Tibial artery (tissue), 4 donors: ENCODE measurements at regions not wholly inside any gene's neighbourhood (a gene's known extent, or its start where the extent isn't known, plus 50 kb on each side); places are given as distances from the start of the nearest gene placed in this dataset.

ENCODE experiments used
- DNase-seq, 2 donors: peaks; one replicate each; pipeline ENCODE4 v3.0.0-alpha.2; 2019
- H3K27ac ChIP-seq, 2 donors: fragments of 200-600 bp; sonication (generic) in 1 of 2; 1 replicate in 1 of 2; 2 replicates in 1 of 2; pipeline ENCODE4 v1.5.1; 2018 to 2019; ENCODE audit warnings: mild to moderate bottlenecking in 1 of 2
- H3K27me3 ChIP-seq, 2 donors: fragments of 200-600 bp; sonication (generic) in 1 of 2; one replicate each; pipeline versions ENCODE4 v1.5.1 to v1.6.0; 2016 to 2019
- H3K36me3 ChIP-seq, 3 donors: fragments of 200-600 bp; sonication (generic) in 2 of 3; one replicate each; pipeline ENCODE4 v1.5.1; 2016 to 2019; ENCODE audit warnings: mild to moderate bottlenecking in 2 of 3
- H3K4me1 ChIP-seq, 4 donors: fragments of 200-600 bp; sonication (generic) in 2 of 4; 1 replicate in 3 of 4; 2 replicates in 1 of 4; pipeline ENCODE4 v1.5.1; 2016 to 2019
- H3K4me3 ChIP-seq, 2 donors: fragments of 200-600 bp; sonication (generic) in 1 of 2; 1 replicate in 1 of 2; 2 replicates in 1 of 2; pipeline ENCODE4 v1.5.1; 2018 to 2019; ENCODE audit warnings: mild to moderate bottlenecking in 2 of 2
- H3K9me3 ChIP-seq, 3 donors: fragments of 200-600 bp; sonication (generic) in 1 of 3; one replicate each; pipeline ENCODE4 v1.5.1; 2016 to 2019
- CTCF ChIP-seq, 2 experiments: fragments of 200-600 bp in 1 of 2; fragments of 450-650 bp in 1 of 2; IDR thresholded peaks; one replicate each; pipeline ENCODE4 v1.5.1; 2017 to 2019; ENCODE audit warnings: antibody characterized with exemption in 2 of 2, mild to moderate bottlenecking in 1 of 2, moderate library complexity in 1 of 2
- intact Hi-C: fragments of 100-400 bp; cut with DNase I; formaldehyde crosslinking; loops from one replicate; pipeline ENCODE4 v1.15.0; 2023; ENCODE audit warnings: low total_unique reads

DNA sequence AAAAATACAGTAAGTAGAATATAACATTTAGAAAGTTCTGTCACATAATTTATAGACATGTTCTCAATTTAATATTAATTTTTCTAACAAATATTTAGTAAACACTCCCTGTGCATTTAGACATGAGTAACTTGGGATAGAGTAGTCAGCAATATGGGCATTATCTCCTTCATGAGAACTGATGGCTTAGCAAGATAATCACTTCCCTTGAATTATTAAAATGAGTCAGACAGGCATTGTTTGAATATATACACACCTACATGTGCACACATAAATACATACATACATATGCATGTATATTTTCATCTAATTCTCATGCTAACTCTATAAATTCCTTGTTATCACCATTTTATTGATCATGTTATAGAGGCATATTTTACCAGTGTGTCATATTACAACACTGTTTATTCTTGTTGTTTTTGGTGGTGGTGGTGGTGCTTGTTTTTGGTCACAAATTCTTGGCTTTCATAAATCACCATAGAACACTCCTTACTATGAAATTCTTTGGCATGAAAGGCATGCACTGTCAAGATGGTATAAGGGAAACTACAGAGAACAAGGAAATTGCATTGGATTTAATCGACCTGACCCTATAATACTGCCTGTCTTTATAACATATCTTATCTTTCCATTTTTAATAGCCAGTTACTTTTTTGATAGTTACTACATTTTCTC lies 434.5 kb upstream of the MANEA start:
- Histone ChIP-seq H3K4me1 (no peaks in the 10 kb centered on the region), H3K27me3 (no peaks in the 10 kb centered on the region), H3K4me3 (no peak overlapping the region), H3K36me3 (no peaks in the 10 kb centered on the region), H3K9me3 (no peaks in the 10 kb centered on the region), H3K27ac (no peak overlapping the region)
- no peak for DNase-seq
- intact Hi-C loops, result no loop called here
- no peak for TF ChIP-seq CTCF (IDR thresholded peaks at IDR 0.05)

- no peak for DNase-seq
- no peak overlapping the region for H3K27ac ChIP-seq
- intact Hi-C loops, result no loop called here
- H3K4me3 ChIP-seq, result no peak overlapping the region
- H3K4me1 ChIP-seq, result no peaks in the 10 kb centered on the region
- H3K9me3 ChIP-seq, result no peaks in the 10 kb centered on the region
- no peak for TF ChIP-seq CTCF (IDR thresholded peaks at IDR 0.05)
- H3K27me3 ChIP-seq, result no peaks in the 10 kb centered on the region
- no peaks in the 10 kb centered on the region for H3K36me3 ChIP-seq
Observed at GRCh38 chr6:95143408-95144180, 433.7 kb upstream of the MANEA start.

GRCh38 chr6:95145457-95145856 lies 431.9 kb upstream of the MANEA start:
- no peak for TF ChIP-seq CTCF (IDR thresholded peaks at IDR 0.05)
- no peak overlapping the region for H3K4me3 ChIP-seq
- H3K4me1 ChIP-seq, result no peaks in the 10 kb centered on the region
- no peak overlapping the region for H3K27ac ChIP-seq
- H3K27me3 ChIP-seq, result no peaks in the 10 kb centered on the region
- intact Hi-C loops, result no loop called here
- no peak for DNase-seq
- no peaks in the 10 kb centered on the region for H3K9me3 ChIP-seq
- H3K36me3 ChIP-seq, result no peaks in the 10 kb centered on the region

DNA sequence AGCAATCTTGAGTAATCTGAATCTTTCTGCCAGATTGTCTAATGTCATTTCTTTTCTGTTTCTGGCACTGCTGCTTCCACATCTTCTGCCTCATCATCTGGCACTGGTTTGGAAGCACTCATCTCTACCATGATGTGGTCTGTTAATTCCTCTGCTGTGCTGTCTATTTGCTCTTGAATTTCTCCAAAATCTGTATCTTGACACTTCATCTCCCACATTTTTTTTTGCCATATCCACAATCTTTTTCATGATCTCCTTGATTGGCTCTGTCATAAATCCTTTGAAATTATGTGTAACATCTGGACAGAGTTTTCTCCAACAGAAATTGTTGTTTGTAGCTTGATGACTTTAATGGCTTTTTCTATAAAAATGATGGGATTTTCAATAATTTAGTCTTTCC lies 417.8 kb upstream of the MANEA start:
- no peak for DNase-seq
- H3K36me3 ChIP-seq, result no peaks in the 10 kb centered on the region
- no peak overlapping the region for H3K4me3 ChIP-seq
- intact Hi-C loops, result no loop called here
- no peaks in the 10 kb centered on the region for H3K4me1 ChIP-seq
- TF ChIP-seq CTCF (IDR thresholded peaks at IDR 0.05), result no peak
- H3K27ac ChIP-seq, result no peak overlapping the region
- no peaks in the 10 kb centered on the region for H3K27me3 ChIP-seq
- H3K9me3 ChIP-seq, result no peaks in the 10 kb centered on the region

DNA sequence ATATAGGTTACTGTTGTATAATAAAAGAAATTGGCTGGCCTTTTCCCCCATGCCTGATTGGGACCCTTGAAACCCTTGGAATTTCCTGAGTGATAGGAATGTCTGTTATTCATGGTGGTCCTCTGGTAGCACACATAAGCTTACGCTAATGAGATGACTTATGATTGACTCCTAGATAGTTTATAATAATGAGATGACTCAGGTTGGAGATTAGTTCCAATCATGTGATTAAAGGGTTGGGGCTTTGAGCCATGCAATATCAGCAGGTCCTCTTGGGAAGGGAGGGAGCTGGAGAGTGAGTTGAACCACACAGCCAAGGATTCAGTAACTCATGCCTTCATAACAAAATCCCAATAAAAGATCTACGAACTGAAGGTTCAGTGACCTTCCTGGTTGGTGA lies 407.6 kb upstream of the MANEA start:
- no peak for TF ChIP-seq CTCF (IDR thresholded peaks at IDR 0.05)
- Histone ChIP-seq H3K9me3 (no peaks in the 10 kb centered on the region), H3K36me3 (no peaks in the 10 kb centered on the region), H3K4me3 (no peak overlapping the region), H3K4me1 (no peaks in the 10 kb centered on the region), H3K27me3 (no peaks in the 10 kb centered on the region), H3K27ac (no peak overlapping the region)
- no peak for DNase-seq
- intact Hi-C loops, result no loop called here
